HT1080 (cell line): ENCODE measurements at regions not wholly inside any gene's neighbourhood (a gene's known extent, or its start where the extent isn't known, plus 50 kb on each side); places are given as distances from the start of the nearest gene placed in this dataset.

Experiments used
- DNase-seq: peaks from one replicate; pipeline ENCODE4 v3.0.0-alpha.2; 2015; ENCODE audit warnings: low read depth

GRCh38 chr18:61729322-61729721 is 163.5 kb downstream of the RNF152 start:
- no peak for DNase-seq

GRCh38 chr18:61727241-61728193 is 165.3 kb downstream of the RNF152 start:
- no peak for DNase-seq

- no peak for DNase-seq
Measured at GRCh38 chr18:61724532-61724931, 168.3 kb downstream of the RNF152 start.

GRCh38 chr18:61722247-61722646 is 170.6 kb downstream of the RNF152 start:
- no peak for DNase-seq

GRCh38 chr18:61720496-61720895 is 172.3 kb downstream of the RNF152 start:
- DNase-seq, result no peak

- DNase-seq, result no peak
Measured at GRCh38 chr18:61719671-61720070, 173.1 kb downstream of the RNF152 start.

- DNase-seq, result no peak
Measured at GRCh38 chr18:61718944-61719343, 173.9 kb downstream of the RNF152 start.

GRCh38 chr18:61714421-61714820 is 178.4 kb downstream of the RNF152 start:
- no peak for DNase-seq

GRCh38 chr18:61713502-61713901 is 179.3 kb downstream of the RNF152 start:
- no peak for DNase-seq

GRCh38 chr18:61710082-61710620 is 182.7 kb downstream of the RNF152 start:
- no peak for DNase-seq

- no peak for DNase-seq
Measured at GRCh38 chr18:61706276-61706915, 186.4 kb downstream of the RNF152 start.

GRCh38 chr18:61703508-61703907 is 189.3 kb downstream of the RNF152 start:
- DNase-seq, result no peak

GRCh38 chr18:61702007-61702406 is 190.8 kb downstream of the RNF152 start:
- peak; percentile 61 for DNase-seq

GRCh38 chr18:61699397-61700110 is 193.3 kb downstream of the RNF152 start:
- no peak for DNase-seq

GRCh38 chr18:61697306-61697909 is 195.4 kb downstream of the RNF152 start:
- no peak for DNase-seq

- no peak for DNase-seq
Measured at GRCh38 chr18:61694236-61694635, 198.6 kb downstream of the RNF152 start.

GRCh38 chr18:61690418-61691138 is 202.2 kb downstream of the RNF152 start:
- no peak for DNase-seq

- no peak for DNase-seq
Measured at GRCh38 chr18:61687317-61687716, 205.5 kb downstream of the RNF152 start.

- no peak for DNase-seq
Measured at GRCh38 chr18:61683856-61684255, 209.0 kb downstream of the RNF152 start.

GRCh38 chr18:61681065-61681464 is 211.7 kb downstream of the RNF152 start:
- DNase-seq, result no peak

GRCh38 chr18:61679836-61680235 is 213.0 kb downstream of the RNF152 start:
- no peak for DNase-seq
